ENCODE measurements at regions not wholly inside any gene's neighbourhood (a gene's known extent, or its start where the extent isn't known, plus 50 kb on each side); places are given as distances from the start of the nearest gene placed in this dataset.
"Not testable (repeated sequence)": the region's sequence is repeated elsewhere in the genome, so short reads cannot be mapped to it uniquely, and the experiment has no call there.

GRCh38 chr6:133130863-133131262 lies 110.3 kb upstream of the EYA4 start:
- no peak for DNase-seq

- DNase-seq, result no peak
Measured at GRCh38 chr6:133131621-133132465, 109.3 kb upstream of the EYA4 start.

GRCh38 chr6:133132466-133132971 lies 108.6 kb upstream of the EYA4 start:
- DNase-seq, result no peak

- DNase-seq, result no peak
Measured at GRCh38 chr6:133136177-133136880, 104.8 kb upstream of the EYA4 start.

GRCh38 chr6:133147470-133148184 lies 93.5 kb upstream of the EYA4 start:
- not testable (repeated sequence) for DNase-seq

- DNase-seq, result no peak
Measured at GRCh38 chr6:133156689-133157088, 84.5 kb upstream of the EYA4 start.

GRCh38 chr6:133157995-133158394 lies 83.2 kb upstream of the EYA4 start:
- DNase-seq, result no peak

- no peak for DNase-seq
Measured at GRCh38 chr6:133159255-133159795, 81.8 kb upstream of the EYA4 start.

- DNase-seq, result no peak
Measured at GRCh38 chr6:133160536-133160935, 80.6 kb upstream of the EYA4 start.

GRCh38 chr6:133165235-133165634 lies 75.9 kb upstream of the EYA4 start:
- no peak for DNase-seq

GRCh38 chr6:133166766-133167165 lies 74.4 kb upstream of the EYA4 start:
- no peak for DNase-seq

GRCh38 chr6:133169901-133170300 lies 71.3 kb upstream of the EYA4 start:
- no peak for DNase-seq

- no peak for DNase-seq
Measured at GRCh38 chr6:133170602-133171001, 70.6 kb upstream of the EYA4 start.

GRCh38 chr6:133171989-133172604 lies 69.1 kb upstream of the EYA4 start:
- DNase-seq, result no peak

GRCh38 chr6:133173276-133173675 lies 67.9 kb upstream of the EYA4 start:
- no peak for DNase-seq

GRCh38 chr6:133179481-133179880 lies 61.7 kb upstream of the EYA4 start:
- no peak for DNase-seq

GRCh38 chr6:133183691-133184090 lies 57.5 kb upstream of the EYA4 start:
- no peak for DNase-seq

- no peak for DNase-seq
Measured at GRCh38 chr6:133184798-133185372, 56.3 kb upstream of the EYA4 start.

- DNase-seq, result no peak
Measured at GRCh38 chr6:133185731-133186130, 55.4 kb upstream of the EYA4 start.

GRCh38 chr6:133187114-133187513 lies 54.0 kb upstream of the EYA4 start:
- no peak for DNase-seq

GRCh38 chr6:133187657-133188453 lies 53.3 kb upstream of the EYA4 start:
- no peak for DNase-seq

Data from activated CD4-positive, alpha-beta T cell treated with anti-CD3 and anti-CD28 coated beads for 4 hours (primary cell).